Stimulated activated naive CD8-positive, alpha-beta T cell treated with anti-CD3 and anti-CD28 coated beads, Interleukin-15, Interleukin-2, amounts not matched to agents 100 U/mL and 50 U/mL, for 24 hours (primary cell): ENCODE measurements at regions not wholly inside any gene's neighbourhood (a gene's known extent, or its start where the extent isn't known, plus 50 kb on each side); places are given as distances from the start of the nearest gene placed in this dataset.
A peak's percentile ranks its signal among the peaks of the same experiment; 100 is the strongest.
"Not testable (repeated sequence)": the region's sequence is repeated elsewhere in the genome, so short reads cannot be mapped to it uniquely, and the experiment has no call there.

Source experiments
- ATAC-seq: fragments of 150-1000 bp; cut with Tn5 transposase; one replicate; pipeline ENCODE4 v1.10.0; 2021
- DNase-seq: peaks from one replicate; pipeline ENCODE4 v3.0.0; 2021

DNA sequence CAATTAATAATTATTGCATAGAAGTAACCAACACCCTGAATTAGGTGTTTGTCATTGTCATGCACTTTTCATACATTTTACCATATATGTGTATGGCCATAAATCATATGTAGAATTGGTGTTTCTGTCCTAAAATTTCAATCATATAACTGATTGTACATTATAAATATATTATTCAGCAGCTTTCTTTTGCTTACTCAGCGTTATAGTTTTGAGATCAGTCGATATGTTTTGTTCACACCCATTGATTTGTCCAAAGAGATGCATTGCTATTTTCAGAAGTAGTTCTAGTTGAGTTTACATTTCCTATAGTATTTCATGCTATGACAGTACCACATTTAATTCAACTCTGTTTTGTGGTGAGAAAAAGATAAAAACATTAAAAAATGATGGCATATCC lies 50.5 kb upstream of the PARP4 start:
- DNase-seq: no peak
- no peak for ATAC-seq

DNA sequence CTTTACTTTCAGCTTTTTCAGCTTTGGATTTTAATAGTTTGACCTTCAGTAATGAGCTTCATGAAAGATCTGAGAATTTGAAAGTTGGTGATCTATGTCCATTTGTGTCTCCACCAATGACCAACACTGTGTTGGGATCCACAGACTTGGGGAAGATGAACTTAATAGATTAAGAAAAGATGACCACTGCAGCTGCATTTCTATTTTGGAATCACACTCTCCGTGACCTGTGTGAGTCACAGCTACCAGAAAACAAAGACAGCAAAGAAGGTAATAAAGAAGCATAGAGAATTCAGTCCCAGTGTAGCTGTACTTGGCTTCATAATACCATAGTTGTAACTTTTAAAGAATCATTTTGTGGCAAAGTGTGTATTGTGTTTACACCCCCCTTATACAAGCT lies 51.4 kb upstream of the PARP4 start:
- ATAC-seq, DNase-seq: not testable (repeated sequence)

DNA sequence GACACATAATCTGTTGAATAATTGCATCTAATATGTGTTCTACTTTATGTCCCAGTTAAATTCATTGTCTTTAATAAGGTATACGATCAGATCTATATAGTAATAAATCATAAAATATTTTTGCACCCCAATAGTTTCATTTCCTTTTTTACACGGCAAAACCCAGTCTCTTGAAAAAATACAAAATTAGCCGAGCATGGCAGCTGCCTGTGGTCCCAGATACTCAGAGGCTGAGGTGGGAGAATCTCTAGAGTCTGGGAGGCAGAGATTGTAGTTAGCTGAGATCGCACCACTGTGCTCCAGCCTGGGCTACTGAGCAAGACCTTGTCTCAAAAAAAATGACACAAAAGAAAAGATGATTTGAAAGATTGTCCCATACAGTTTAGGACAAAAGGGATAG lies 52.3 kb upstream of the PARP4 start:
- no peak for DNase-seq
- ATAC-seq: no peak

GRCh38 chr13:24567593-24567992 lies 55.0 kb upstream of the PARP4 start:
- not testable (repeated sequence) for ATAC-seq, DNase-seq

DNA sequence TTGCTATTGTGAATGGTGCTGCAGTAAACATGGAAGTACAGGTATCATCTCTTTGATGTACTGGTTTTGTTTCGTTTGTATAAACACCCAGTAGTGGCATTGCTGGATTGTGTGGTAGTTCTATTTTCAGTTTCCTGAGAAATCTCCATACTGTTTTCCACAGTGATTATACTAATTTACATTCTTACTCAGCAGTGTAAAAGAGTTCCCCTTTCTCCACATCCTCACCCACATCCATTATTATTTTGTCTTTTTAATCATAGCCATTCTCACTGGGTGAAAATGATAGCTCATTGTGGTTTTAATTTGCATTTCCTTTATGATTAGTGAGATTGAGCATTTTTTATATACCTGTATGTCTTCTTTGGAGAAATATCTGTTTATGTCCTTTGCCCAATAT lies 62.3 kb upstream of the PARP4 start:
- DNase-seq: no peak
- peak; percentile 57 for ATAC-seq

DNA sequence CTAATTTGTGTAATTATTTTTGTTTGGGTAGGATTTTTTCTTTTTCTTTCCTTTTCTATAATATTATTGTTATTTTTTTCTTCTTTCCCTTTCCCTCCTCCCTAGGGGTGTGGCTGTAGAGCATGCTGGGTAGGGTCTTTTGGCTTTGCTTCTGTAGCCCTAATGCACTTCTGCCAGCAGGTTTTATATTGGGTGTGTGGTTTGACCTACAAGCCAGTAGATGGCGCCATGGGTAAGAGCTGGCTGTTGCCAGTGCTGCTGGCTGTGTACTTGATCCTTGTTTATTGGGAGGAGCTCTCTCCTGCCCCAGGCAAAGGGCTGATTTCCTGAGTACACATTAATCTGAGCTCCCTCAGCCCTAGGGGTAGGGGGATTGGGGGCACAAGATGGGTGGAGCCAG lies 67.7 kb upstream of the PARP4 start:
- not testable (repeated sequence) for ATAC-seq, DNase-seq

DNA sequence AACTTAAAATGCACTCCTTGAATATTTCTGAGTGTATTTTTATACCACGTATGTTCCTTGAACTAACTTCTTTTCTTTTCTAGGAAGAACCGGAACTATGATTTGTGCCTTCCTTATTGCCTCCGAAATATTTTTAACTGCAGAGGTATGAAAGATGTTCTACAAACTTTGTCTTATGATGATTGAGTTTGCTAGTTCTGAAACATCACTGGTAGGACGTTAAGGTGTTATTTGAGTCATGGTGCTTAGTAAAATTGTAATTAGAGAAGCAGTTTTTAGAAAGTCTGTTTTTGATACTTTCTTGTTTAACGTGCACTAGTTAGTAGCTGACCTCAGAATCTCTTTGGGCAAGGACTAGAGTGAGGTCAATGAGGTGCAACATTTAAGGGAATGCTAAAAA lies 69.0 kb upstream of the PARP4 start:
- ATAC-seq, DNase-seq: not testable (repeated sequence)

DNA sequence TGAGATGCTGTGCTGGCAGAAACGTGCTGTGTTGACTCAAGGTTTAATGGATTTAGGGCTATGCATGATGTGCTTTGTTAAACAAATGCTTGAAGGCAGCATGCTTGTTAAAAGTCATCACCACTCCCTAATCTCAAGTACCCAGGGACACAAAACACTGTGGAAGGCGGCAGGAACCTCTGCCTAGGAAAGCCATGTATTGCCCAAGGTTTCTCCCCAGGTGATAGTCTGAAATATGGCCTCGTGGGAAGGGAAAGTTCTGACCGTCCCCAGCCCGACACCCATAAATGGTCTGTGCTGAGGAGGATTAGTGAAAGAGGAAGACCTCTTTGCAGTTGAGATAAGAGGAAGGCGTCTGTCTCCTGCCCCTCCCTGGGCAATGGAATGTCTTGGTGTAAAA lies 79.1 kb upstream of the PARP4 start:
- ATAC-seq, DNase-seq: not testable (repeated sequence)

GRCh38 chr13:24597906-24598670 lies 82.1 kb upstream of the ATP12A start:
- not testable (repeated sequence) for DNase-seq, ATAC-seq

DNA sequence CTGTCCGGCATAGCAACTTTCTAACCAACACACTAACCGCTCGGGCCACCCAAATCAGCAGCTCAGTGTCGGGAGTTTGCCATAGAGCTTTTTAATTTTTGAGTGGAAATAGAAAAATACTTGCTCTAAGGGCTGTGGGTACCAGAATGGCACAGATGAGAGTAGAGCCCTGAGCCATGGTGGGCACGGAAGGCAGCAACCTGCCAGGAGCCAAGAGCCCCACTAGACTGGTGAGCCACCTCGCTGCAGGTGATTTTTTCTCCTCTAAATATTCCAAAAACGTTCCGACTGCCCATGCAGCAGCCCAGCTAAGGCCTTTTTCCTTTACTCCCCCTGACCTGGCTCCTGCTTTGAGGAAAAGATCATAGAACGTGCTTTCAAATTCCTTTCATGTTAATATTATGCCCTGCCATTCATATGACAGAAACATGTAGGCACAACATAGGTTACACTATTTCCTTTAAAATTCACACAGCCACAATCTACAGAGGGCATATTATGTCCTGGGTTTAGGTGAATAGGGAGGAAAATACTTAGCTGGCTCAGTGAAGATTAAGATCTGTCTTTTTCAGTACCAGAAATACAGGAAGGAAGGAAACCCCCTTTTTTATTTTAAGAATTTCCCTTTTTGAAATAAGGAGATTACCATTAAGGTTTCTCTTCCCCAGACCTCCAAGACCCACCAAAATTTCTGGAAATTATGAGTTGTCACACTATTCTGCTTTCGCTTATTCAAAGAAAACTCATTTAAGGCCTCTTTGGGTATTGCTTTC lies 81.0 kb upstream of the ATP12A start:
- peak; percentile 78 for ATAC-seq
- not testable (repeated sequence) for DNase-seq

GRCh38 chr13:24605923-24606372 lies 74.3 kb upstream of the ATP12A start:
- ATAC-seq: peak; percentile 54
- no peak for DNase-seq

GRCh38 chr13:24606486-24607170 lies 73.6 kb upstream of the ATP12A start:
- no peak for DNase-seq
- ATAC-seq: no peak

- no peak for ATAC-seq
- no peak for DNase-seq
These were observed 69.3 kb upstream of the ATP12A start for GRCh38 chr13:24610956-24611355.

- DNase-seq: no peak
- ATAC-seq: no peak
These were observed 67.5 kb upstream of the ATP12A start for GRCh38 chr13:24612726-24613125.

GRCh38 chr13:24613128-24613527 lies 67.1 kb upstream of the ATP12A start:
- DNase-seq (no peak), ATAC-seq (no peak)

GRCh38 chr13:24613755-24614154 lies 66.5 kb upstream of the ATP12A start:
- ATAC-seq (no peak), DNase-seq (no peak)

DNA sequence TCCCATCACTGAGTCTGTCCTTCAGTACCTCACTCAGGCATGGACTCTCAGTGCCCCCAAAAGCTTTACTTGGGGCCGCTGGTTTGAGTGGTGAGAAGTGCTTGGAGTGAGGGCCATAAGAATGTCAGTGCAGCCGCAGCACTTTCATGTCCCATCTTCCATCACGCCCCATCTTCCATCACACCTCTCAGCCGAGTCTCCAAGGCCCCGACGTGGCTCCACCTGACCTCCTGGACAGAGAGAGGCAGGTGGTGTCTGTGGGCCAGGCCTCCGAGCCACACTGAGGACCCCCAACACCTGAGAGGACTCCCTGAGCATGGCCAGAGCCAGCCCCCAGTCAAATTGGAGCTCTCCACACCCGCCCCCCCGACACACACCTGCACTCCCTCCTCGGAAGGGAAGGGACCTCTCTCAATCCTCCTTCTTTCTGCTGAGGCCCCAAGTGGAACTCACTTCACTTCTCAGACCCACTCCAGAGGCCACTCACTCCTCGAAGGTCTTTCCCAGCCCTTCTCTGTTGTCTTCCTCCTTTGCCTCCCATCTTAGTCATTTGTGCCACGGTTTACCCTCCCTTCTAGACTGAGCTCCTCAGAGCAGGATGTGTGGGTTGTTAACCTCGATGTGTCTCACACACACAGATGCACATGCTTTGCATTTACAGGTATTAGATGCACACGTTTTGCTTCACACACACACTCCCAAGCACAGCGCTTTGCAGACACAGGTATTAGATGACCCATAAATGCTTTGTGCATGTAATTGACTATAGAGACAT lies 65.7 kb upstream of the ATP12A start:
- DNase-seq: no peak
- no peak for ATAC-seq

DNA sequence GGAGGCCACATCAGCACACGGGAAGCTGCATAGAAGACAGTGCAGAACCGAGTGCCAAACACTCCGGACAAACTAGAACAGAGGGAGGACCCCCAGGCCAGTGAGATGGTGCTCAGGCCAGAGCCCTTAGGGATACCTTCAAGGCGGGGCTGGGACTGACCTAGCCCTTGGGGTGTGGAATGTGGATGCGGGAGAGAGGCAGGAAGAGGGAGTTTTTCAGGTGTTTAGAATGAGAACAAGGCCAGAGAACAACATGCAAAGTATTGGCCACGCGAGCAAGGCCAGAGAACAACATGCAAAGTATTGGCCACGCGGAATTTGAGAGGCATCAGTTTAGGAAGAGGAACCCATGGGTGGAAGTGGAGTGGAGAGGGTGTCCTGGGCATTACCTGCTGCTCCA lies 65.1 kb upstream of the ATP12A start:
- ATAC-seq (no peak), DNase-seq (no peak)

- ATAC-seq (no peak), DNase-seq (no peak)
These were observed 64.2 kb upstream of the ATP12A start for GRCh38 chr13:24615911-24616472.

- ATAC-seq (no peak), DNase-seq (no peak)
These were observed 63.7 kb upstream of the ATP12A start for GRCh38 chr13:24616514-24616913.

GRCh38 chr13:24617256-24618010 lies 62.8 kb upstream of the ATP12A start:
- DNase-seq (no peak), ATAC-seq (no peak)
